ENCODE measurements at regions not wholly inside any gene's neighbourhood (a gene's known extent, or its start where the extent isn't known, plus 50 kb on each side); places are given as distances from the start of the nearest gene placed in this dataset.

DNA sequence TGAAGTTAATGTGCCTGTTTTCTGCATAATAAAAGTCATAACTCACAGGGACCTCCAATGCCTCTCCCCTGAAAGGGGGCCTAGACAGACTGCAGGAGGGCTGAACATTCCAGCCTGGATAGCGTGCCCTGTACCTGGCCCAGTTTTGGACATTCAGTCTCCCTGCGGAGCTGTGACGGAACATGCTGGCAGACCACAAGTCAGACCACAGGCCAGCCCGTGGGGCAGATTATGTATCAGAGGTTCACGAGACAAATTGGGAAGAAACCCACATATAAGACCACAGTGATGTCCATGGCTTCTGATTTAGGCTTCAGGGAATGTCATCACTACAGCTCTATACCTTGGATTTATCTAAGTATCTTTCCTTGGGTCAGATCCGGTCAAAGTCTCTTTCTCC, 151.5 kb upstream of the POU3F1 start:
- no peaks in the 10 kb centered on the region for H4K20me1 ChIP-seq (ENCODE audit: insufficient read depth)
- DNase-seq (ENCODE audit: low read depth, low spot score) (no peak), ATAC-seq (no peak)
- no peak overlapping the region for H2AFZ ChIP-seq (ENCODE audit: low read depth, low read length, poor library complexity, severe bottlenecking)
- POLR2A ChIA-PET, result no interaction called here
- intact Hi-C loops (cut with micrococcal nuclease), result no loop called here
- no TSS peak for BruUV-seq (replicated peaks)
- no peaks in the 10 kb centered on the region for H3K9me2 ChIP-seq (ENCODE audit: insufficient read depth)
- H3K4me3 ChIP-seq (replicated peaks in 1 of 2; ENCODE audit: low read depth in 1 of 2, low read length in 2 of 2), result no peak overlapping the region
- H3K9me3 ChIP-seq (ENCODE audit: control insufficient read depth in 1 of 2, insufficient read depth in 1 of 2, low read depth in 1 of 2, low read length in 2 of 2), result 0 out of 4 replicates have a peak, but pooled peaks cover 0 to 5% of the 10 kb centered on the region in 2 experiments
- no peak overlapping the region for H3K9ac ChIP-seq (ENCODE audit: low read length)
- H3K27me3 ChIP-seq (ENCODE audit: insufficient read depth, low read length), result peaks cover 31% of the 10 kb centered on the region
- no peaks in the 10 kb centered on the region for H3K4me1 ChIP-seq (ENCODE audit: control insufficient read depth in 1 of 2, insufficient read depth in 2 of 2, low read length in 2 of 2)
- H3K4me2 ChIP-seq (ENCODE audit: low read length), result no peak overlapping the region
- RAD21 ChIA-PET (ENCODE audit: low non-redundant PET in 1 of 2, low total read pairs in 2 of 2, uncharacterized antibody in 2 of 2, unreplicated experiment in 2 of 2), result no interaction called here
- TF ChIP-seq POLR2AphosphoS5 (IDR thresholded peaks at IDR 0.05; ENCODE audit: low read depth, low read length) (no peak), EZH2phosphoT487 (IDR thresholded peaks at IDR 0.05; ENCODE audit: borderline replicate concordance) (no peak), YY1 (IDR thresholded peaks at IDR 0.05; ENCODE audit: extremely low read depth, insufficient replicate concordance, low read depth, low read length) (no peak), RAD21 (IDR thresholded peaks at IDR 0.05; ENCODE audit: low read depth) (no peak), SRF (IDR thresholded peaks at IDR 0.05; ENCODE audit: low read depth) (no peak), ELF1 (IDR thresholded peaks at IDR 0.05; ENCODE audit: borderline replicate concordance, low read depth) (no peak), ZFX (IDR thresholded peaks at IDR 0.05) (no peak), SIN3A (IDR thresholded peaks at IDR 0.05; ENCODE audit: low read depth) (no peak), TCF7L2 (IDR thresholded peaks at IDR 0.05; ENCODE audit: borderline replicate concordance, extremely low read depth, insufficient read depth, insufficient read length) (no peak), SP1 (IDR thresholded peaks at IDR 0.05; ENCODE audit: low read depth) (no peak), JUND (IDR thresholded peaks at IDR 0.05) (no peak), FOSL1 (IDR thresholded peaks at IDR 0.05; ENCODE audit: low read depth) (no peak), EGR1 (IDR thresholded peaks at IDR 0.05; ENCODE audit: low read depth) (no peak), POLR2A (IDR thresholded peaks at IDR 0.05; ENCODE audit: borderline replicate concordance, extremely low read depth, insufficient read depth, insufficient read length) (no peak), EZH2 (IDR thresholded peaks at IDR 0.05) (no peak), ZNF274 (IDR thresholded peaks at IDR 0.05; ENCODE audit: low read depth, low read length) (no peak)
- TF ChIP-seq, protein P1, sequence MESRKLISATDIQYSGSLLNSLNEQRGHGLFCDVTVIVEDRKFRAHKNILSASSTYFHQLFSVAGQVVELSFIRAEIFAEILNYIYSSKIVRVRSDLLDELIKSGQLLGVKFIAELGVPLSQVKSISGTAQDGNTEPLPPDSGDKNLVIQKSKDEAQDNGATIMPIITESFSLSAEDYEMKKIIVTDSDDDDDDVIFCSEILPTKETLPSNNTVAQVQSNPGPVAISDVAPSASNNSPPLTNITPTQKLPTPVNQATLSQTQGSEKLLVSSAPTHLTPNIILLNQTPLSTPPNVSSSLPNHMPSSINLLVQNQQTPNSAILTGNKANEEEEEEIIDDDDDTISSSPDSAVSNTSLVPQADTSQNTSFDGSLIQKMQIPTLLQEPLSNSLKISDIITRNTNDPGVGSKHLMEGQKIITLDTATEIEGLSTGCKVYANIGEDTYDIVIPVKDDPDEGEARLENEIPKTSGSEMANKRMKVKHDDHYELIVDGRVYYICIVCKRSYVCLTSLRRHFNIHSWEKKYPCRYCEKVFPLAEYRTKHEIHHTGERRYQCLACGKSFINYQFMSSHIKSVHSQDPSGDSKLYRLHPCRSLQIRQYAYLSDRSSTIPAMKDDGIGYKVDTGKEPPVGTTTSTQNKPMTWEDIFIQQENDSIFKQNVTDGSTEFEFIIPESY (IDR thresholded peaks at IDR 0.05; ENCODE audit: extremely low read depth, insufficient replicate concordance, low read length), result no peak
- TF ChIP-seq, protein P2, sequence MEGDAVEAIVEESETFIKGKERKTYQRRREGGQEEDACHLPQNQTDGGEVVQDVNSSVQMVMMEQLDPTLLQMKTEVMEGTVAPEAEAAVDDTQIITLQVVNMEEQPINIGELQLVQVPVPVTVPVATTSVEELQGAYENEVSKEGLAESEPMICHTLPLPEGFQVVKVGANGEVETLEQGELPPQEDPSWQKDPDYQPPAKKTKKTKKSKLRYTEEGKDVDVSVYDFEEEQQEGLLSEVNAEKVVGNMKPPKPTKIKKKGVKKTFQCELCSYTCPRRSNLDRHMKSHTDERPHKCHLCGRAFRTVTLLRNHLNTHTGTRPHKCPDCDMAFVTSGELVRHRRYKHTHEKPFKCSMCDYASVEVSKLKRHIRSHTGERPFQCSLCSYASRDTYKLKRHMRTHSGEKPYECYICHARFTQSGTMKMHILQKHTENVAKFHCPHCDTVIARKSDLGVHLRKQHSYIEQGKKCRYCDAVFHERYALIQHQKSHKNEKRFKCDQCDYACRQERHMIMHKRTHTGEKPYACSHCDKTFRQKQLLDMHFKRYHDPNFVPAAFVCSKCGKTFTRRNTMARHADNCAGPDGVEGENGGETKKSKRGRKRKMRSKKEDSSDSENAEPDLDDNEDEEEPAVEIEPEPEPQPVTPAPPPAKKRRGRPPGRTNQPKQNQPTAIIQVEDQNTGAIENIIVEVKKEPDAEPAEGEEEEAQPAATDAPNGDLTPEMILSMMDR (IDR thresholded peaks at IDR 0.05 in 2 of 3, conservative IDR thresholded peaks at IDR 0.05 in 1 of 3; ENCODE audit: borderline replicate concordance in 1 of 3, insufficient read depth in 1 of 3, low read depth in 2 of 3, low read length in 2 of 3), result no peak
- TF ChIP-seq, protein P3, sequence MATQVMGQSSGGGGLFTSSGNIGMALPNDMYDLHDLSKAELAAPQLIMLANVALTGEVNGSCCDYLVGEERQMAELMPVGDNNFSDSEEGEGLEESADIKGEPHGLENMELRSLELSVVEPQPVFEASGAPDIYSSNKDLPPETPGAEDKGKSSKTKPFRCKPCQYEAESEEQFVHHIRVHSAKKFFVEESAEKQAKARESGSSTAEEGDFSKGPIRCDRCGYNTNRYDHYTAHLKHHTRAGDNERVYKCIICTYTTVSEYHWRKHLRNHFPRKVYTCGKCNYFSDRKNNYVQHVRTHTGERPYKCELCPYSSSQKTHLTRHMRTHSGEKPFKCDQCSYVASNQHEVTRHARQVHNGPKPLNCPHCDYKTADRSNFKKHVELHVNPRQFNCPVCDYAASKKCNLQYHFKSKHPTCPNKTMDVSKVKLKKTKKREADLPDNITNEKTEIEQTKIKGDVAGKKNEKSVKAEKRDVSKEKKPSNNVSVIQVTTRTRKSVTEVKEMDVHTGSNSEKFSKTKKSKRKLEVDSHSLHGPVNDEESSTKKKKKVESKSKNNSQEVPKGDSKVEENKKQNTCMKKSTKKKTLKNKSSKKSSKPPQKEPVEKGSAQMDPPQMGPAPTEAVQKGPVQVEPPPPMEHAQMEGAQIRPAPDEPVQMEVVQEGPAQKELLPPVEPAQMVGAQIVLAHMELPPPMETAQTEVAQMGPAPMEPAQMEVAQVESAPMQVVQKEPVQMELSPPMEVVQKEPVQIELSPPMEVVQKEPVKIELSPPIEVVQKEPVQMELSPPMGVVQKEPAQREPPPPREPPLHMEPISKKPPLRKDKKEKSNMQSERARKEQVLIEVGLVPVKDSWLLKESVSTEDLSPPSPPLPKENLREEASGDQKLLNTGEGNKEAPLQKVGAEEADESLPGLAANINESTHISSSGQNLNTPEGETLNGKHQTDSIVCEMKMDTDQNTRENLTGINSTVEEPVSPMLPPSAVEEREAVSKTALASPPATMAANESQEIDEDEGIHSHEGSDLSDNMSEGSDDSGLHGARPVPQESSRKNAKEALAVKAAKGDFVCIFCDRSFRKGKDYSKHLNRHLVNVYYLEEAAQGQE (IDR thresholded peaks at IDR 0.05; ENCODE audit: low read depth), result no peak
- TF ChIP-seq, protein P4, sequence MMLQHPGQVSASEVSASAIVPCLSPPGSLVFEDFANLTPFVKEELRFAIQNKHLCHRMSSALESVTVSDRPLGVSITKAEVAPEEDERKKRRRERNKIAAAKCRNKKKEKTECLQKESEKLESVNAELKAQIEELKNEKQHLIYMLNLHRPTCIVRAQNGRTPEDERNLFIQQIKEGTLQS (IDR thresholded peaks at IDR 0.05), result no peak
- no peaks in the 10 kb centered on the region for H3K79me2 ChIP-seq (ENCODE audit: insufficient read depth, low read length)
- H3K36me3 ChIP-seq (ENCODE audit: control insufficient read depth in 1 of 2, insufficient read depth in 2 of 2, low read length in 2 of 2), result no peaks in the 10 kb centered on the region
- CTCF ChIA-PET, result no interaction called here
- no peak overlapping the region for H3K27ac ChIP-seq (ENCODE audit: low read depth, low read length)
